Brain microvascular endothelial cell (primary cell): ENCODE measurements at regions not wholly inside any gene's neighbourhood (a gene's known extent, or its start where the extent isn't known, plus 50 kb on each side); places are given as distances from the start of the nearest gene placed in this dataset.

Source experiments
- DNase-seq: peaks from one replicate; pipeline ENCODE4 v3.0.0-alpha.2; 2020
- H3K27ac ChIP-seq: fragments of 250-450 bp; sonication (Bioruptor Pico); 2 replicates; pipeline ENCODE4 v1.5.1; 2020; ENCODE audit warnings: mild to moderate bottlenecking, moderate library complexity
- H3K27me3 ChIP-seq: fragments of 250-450 bp; sonication (Bioruptor Pico); replicated peaks from 2 replicates; pipeline ENCODE4 v1.5.1; 2020; ENCODE audit warnings: mild to moderate bottlenecking
- H3K36me3 ChIP-seq: fragments of 250-450 bp; sonication (Bioruptor Pico); replicated peaks from 2 replicates; pipeline ENCODE4 v1.5.1; 2020; ENCODE audit warnings: mild to moderate bottlenecking
- H3K4me3 ChIP-seq: 2 replicates; pipeline ENCODE4 v1.5.1; 2011; ENCODE audit warnings: low read depth, mild to moderate bottlenecking, control low read depth, low read length, moderate library complexity
- in situ Hi-C: cut with HindIII; loops from 2 replicates; pipeline ENCODE4 v1.10.0; 2017; ENCODE audit warnings: low sequenced_read_pairs, low pct_ligation_motif_present
- TF ChIP-seq, protein P1 (sequence below): IDR thresholded peaks from 2 replicates; pipeline ENCODE4 v1.5.1; 2011; ENCODE audit warnings: low read depth, mild to moderate bottlenecking, moderate library complexity, low read length, control low read depth, inconsistent platforms; ENCODE audit errors: missing control alignments

DNA sequence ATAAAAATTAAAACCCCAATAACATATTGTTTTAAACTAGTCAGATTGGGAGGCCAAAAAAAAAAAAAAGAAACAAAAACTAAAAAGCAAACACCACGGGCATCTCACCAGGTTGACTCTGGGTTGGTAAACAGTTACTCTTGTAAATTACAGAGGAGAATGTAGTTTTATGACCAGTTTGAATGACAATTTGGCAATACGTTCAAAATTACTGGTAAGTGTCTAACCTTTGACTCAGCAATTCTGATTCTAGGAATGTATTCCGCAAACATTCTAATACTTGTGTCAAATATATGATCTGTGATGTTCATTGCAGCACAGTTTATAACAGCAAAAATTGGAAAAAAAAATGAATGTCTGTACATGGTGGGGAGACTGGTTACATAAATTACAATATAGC is 1376.0 kb downstream of the TBC1D22A start:
- Histone ChIP-seq H3K4me3 (no peak overlapping the region), H3K27me3 (no peaks in the 10 kb centered on the region), H3K36me3 (no peaks in the 10 kb centered on the region), H3K27ac (no peak overlapping the region)
- TF ChIP-seq, protein P1, sequence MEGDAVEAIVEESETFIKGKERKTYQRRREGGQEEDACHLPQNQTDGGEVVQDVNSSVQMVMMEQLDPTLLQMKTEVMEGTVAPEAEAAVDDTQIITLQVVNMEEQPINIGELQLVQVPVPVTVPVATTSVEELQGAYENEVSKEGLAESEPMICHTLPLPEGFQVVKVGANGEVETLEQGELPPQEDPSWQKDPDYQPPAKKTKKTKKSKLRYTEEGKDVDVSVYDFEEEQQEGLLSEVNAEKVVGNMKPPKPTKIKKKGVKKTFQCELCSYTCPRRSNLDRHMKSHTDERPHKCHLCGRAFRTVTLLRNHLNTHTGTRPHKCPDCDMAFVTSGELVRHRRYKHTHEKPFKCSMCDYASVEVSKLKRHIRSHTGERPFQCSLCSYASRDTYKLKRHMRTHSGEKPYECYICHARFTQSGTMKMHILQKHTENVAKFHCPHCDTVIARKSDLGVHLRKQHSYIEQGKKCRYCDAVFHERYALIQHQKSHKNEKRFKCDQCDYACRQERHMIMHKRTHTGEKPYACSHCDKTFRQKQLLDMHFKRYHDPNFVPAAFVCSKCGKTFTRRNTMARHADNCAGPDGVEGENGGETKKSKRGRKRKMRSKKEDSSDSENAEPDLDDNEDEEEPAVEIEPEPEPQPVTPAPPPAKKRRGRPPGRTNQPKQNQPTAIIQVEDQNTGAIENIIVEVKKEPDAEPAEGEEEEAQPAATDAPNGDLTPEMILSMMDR, result no peak
- DNase-seq, result no peak
- in situ Hi-C loops, result no loop called here

DNA sequence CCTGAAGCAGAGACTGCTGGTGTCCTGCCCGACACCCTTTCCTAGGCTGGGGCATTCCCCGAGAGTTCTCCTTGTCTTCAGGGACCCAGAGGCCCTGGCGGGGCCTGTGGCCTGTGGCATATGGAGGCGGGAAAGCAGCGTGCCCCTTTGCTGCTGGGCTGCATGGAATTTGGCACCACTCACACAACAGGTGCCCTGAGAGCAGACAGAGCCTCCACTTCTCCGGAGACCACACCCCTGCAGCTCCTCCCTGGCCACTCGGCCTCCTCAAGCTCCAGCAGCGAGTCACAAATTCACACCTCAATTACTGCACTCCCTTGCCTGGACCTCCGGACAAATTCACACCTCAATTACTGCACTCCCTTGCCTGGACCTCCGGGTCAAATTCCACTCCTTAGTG is 1375.2 kb downstream of the TBC1D22A start:
- Histone ChIP-seq H3K4me3 (no peak overlapping the region), H3K27me3 (no peaks in the 10 kb centered on the region), H3K36me3 (no peaks in the 10 kb centered on the region), H3K27ac (no peak overlapping the region)
- DNase-seq, result no peak
- in situ Hi-C loops, result no loop called here
- TF ChIP-seq, protein P1, result no peak

DNA sequence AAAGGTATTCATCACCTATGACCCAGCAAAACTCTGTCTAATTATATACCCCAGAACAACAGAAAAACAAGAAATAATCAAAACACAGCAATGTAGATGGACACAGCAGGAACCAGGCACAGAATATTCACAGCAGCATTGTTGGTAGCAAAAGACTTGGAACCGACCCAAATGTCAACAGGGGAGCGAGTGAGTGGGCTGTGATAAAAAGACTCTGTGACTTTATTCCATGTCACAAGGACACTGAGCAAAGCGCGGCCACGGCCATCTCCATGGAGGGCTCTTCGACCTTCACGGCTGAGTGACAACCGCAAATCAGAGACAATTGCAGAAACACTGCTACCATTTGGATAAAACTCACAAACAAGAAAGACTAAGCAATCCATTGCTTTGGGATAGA is 1373.1 kb downstream of the TBC1D22A start:
- in situ Hi-C loops, result no loop called here
- Histone ChIP-seq H3K27me3 (no peaks in the 10 kb centered on the region), H3K36me3 (no peaks in the 10 kb centered on the region), H3K27ac (no peak overlapping the region), H3K4me3 (no peak overlapping the region)
- DNase-seq, result no peak
- TF ChIP-seq, protein P1, result no peak

DNA sequence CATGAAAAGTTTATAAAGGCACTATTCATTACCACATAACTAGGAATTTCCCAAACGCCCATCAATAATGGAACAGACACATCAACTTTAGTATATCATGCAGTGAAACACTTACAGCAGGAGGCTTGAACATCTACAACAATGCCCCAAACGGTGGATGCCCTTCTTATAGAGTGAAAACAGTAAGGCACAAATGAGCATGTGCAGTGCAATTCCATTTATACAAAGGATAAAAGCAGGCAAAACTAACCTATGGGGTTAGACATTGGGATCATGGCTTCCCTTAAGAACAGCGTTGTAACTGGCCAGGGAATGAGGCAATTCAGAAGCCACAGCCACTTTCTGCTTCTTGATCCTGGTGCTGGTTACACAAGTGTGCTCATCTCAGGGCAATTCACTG is 1363.0 kb downstream of the TBC1D22A start:
- in situ Hi-C loops, result no loop called here
- Histone ChIP-seq H3K36me3 (no peaks in the 10 kb centered on the region), H3K4me3 (no peak overlapping the region), H3K27ac (no peak overlapping the region), H3K27me3 (no peaks in the 10 kb centered on the region)
- DNase-seq, result no peak
- TF ChIP-seq, protein P1, result no peak

DNA sequence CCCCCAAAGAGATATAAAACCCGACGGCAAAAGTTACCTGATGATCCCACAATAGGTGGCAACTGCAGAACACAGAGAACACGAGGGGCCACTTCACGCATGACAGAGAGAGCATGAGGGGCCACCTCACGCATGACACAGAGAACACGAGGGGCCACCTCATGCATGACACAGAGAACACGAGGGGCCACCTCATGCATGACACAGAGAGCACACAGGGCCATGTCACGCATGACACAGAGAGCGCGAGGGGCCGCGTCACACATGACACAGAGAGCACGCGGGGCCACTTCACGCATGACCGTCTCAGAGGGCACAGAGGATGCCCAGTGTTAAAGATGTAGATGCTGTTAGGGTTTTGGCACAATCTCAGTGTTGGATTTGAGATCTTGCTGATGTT is 1359.5 kb downstream of the TBC1D22A start:
- TF ChIP-seq, protein P1, result no peak
- Histone ChIP-seq H3K27me3 (no peaks in the 10 kb centered on the region), H3K4me3 (no peak overlapping the region), H3K27ac (no peak overlapping the region), H3K36me3 (no peaks in the 10 kb centered on the region)
- in situ Hi-C loops, result no loop called here
- DNase-seq, result no peak

DNA sequence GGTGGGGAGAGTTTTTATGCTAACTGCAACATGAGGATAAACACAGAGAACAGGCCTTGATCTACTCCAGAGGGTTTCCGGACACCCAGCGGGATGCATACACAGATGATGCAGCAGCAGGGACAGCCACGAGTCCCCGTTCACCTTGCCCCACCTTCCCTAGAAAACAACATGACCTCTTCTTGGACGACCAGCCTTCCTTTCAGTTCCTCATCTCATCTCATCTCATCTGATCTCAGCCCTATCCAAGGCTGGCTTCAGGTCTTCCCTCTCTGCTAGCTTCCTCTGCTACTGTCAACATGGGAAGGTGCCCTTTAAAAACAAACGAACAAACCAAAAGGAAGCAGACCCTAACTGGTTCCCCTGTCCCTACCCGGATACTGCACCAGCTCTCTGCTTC is 1356.2 kb downstream of the TBC1D22A start:
- Histone ChIP-seq H3K4me3 (no peak overlapping the region), H3K27me3 (no peaks in the 10 kb centered on the region), H3K36me3 (no peaks in the 10 kb centered on the region), H3K27ac (no peak overlapping the region)
- TF ChIP-seq, protein P1, result no peak
- in situ Hi-C loops, result no loop called here
- DNase-seq, result no peak
